ENCODE measurements at regions not wholly inside any gene's neighbourhood (a gene's known extent, or its start where the extent isn't known, plus 50 kb on each side); places are given as distances from the start of the nearest gene placed in this dataset.

GRCh38 chr10:78435484-78436221, 402.0 kb downstream of the RPS24 start:
- ATAC-seq (replicated peaks in 1 of 4) (no peak), DNase-seq (no peak)
- ChIA-PET POLR2A (no interaction called here), CTCF (no interaction called here)
- Histone ChIP-seq H3K4me3 (ENCODE audit: control insufficient read depth in 1 of 2, extremely low read depth in 1 of 2, low read length in 1 of 2) (no peak overlapping the region), H3K27me3 (replicated peaks in 1 of 2; ENCODE audit: control insufficient read depth in 2 of 2, extremely low read depth in 1 of 2, insufficient read depth in 2 of 2, low read length in 1 of 2) (peaks cover 0 to 33% of the 10 kb centered on the region in 2 experiments), H3K4me1 (ENCODE audit: control insufficient read depth in 1 of 2, extremely low read depth in 1 of 2, insufficient read depth in 2 of 2, low read length in 2 of 2) (no peaks in the 10 kb centered on the region), H3K27ac (ENCODE audit: low read length) (no peak overlapping the region), H3K9me3 (no peaks in the 10 kb centered on the region), H3K36me3 (ENCODE audit: control insufficient read depth in 2 of 2, extremely low read depth in 1 of 2, insufficient read depth in 1 of 2, low read length in 1 of 2) (no peaks in the 10 kb centered on the region)
- Mint-ChIP-seq H3K9me3 (no peaks in the 10 kb centered on the region), H3K4me1 (no peaks in the 10 kb centered on the region), H3K27ac (no peak overlapping the region), H3K27me3 (peaks cover 11 to 13% of the 10 kb centered on the region in 2 donors), H3K36me3 (no peaks in the 10 kb centered on the region), H3K4me3 (no peak overlapping the region)
- WGBS (ENCODE audit: insufficient coverage): 84% methylated on average over 6 of the region's 10 CpGs

DNA sequence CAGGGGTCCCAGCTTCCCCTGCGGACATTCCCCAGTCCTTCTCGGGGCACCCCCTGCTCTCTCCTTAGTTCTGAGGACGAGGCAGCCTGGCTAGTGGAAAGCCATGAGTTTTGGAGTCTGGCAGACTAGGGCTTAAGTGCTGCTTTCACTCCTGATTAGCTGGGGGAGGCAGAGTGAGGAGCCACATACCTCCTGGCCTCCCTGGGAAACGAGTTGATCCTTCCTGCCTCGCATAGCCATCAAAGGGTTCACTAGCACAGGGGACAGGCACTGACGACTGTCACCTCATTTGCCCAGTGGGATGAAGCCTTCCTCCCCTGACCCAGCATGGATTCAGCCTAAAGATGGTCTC, 402.5 kb downstream of the RPS24 start:
- Mint-ChIP-seq H3K36me3 (no peaks in the 10 kb centered on the region), H3K4me1 (no peaks in the 10 kb centered on the region), H3K9me3 (no peaks in the 10 kb centered on the region), H3K27ac (no peak overlapping the region), H3K4me3 (no peak overlapping the region), H3K27me3 (peaks cover 7 to 10% of the 10 kb centered on the region in 2 donors)
- Histone ChIP-seq H3K27ac (ENCODE audit: low read length) (no peak overlapping the region), H3K4me3 (ENCODE audit: control insufficient read depth in 1 of 2, extremely low read depth in 1 of 2, low read length in 1 of 2) (no peak overlapping the region), H3K36me3 (ENCODE audit: control insufficient read depth in 2 of 2, extremely low read depth in 1 of 2, insufficient read depth in 1 of 2, low read length in 1 of 2) (no peaks in the 10 kb centered on the region), H3K9me3 (no peaks in the 10 kb centered on the region), H3K4me1 (ENCODE audit: control insufficient read depth in 1 of 2, extremely low read depth in 1 of 2, insufficient read depth in 2 of 2, low read length in 2 of 2) (no peaks in the 10 kb centered on the region), H3K27me3 (replicated peaks in 1 of 2; ENCODE audit: control insufficient read depth in 2 of 2, extremely low read depth in 1 of 2, insufficient read depth in 2 of 2, low read length in 1 of 2) (peaks cover 0 to 33% of the 10 kb centered on the region in 2 experiments)
- CTCF ChIA-PET: no interaction called here
- ATAC-seq (replicated peaks in 1 of 4): no peak
- WGBS (ENCODE audit: insufficient coverage): 42% methylated on average over 4 of the region's 6 CpGs
- POLR2A ChIA-PET: no interaction called here
- no peak for DNase-seq

DNA sequence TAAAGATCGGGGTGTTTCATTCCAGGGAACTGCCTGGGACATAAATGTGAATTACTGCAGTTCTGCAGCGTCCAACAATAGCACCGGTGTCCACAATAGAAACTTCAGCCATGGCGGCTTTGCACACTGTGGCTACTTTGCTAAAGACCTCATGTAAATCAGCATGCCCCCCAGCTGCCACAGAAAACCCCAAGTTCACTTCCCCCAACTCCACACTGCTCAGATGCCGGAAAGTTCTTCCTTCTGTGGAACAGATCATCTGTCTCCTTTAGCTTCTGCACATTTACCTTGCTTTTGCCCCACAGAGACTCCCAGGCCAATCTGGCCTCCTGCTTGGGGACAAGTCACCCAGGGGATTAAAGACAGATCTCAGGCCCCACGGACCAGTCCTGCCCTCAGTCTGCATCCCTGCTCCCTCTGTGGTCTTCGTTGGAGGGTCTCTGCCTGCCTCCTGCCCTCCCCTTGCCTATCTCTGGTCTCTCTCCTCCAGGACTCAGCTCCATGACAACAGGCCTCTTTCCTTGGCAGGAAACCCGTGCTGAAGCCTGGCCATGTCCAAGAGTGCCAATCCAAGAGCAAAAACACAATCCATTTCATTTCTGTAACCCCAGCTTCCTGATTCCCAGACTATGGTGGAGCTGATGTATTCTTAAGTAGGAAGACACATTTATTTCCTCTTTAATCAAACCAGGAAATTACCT, 403.2 kb downstream of the RPS24 start:
- peaks cover 7 to 10% of the 10 kb centered on the region in 2 donors for H3K27me3 Mint-ChIP-seq

GRCh38 chr10:78437407-78437768, 403.7 kb downstream of the RPS24 start:
- no peak overlapping the region for H3K27ac ChIP-seq (ENCODE audit: low read length)
- no peak for ATAC-seq (replicated peaks in 1 of 4)
- no peak for DNase-seq
- H3K4me1 ChIP-seq (ENCODE audit: control insufficient read depth in 1 of 2, extremely low read depth in 1 of 2, insufficient read depth in 2 of 2, low read length in 2 of 2): no peaks in the 10 kb centered on the region
- H3K9me3 Mint-ChIP-seq: no peaks in the 10 kb centered on the region
- no peak overlapping the region for H3K27ac Mint-ChIP-seq
- H3K4me3 ChIP-seq (ENCODE audit: control insufficient read depth in 1 of 2, extremely low read depth in 1 of 2, low read length in 1 of 2): no peak overlapping the region
- WGBS (ENCODE audit: insufficient coverage): 57% methylated on average over 1 of the region's 5 CpGs
- H3K27me3 ChIP-seq (replicated peaks in 1 of 2; ENCODE audit: control insufficient read depth in 2 of 2, extremely low read depth in 1 of 2, insufficient read depth in 2 of 2, low read length in 1 of 2): peaks cover 0 to 33% of the 10 kb centered on the region in 2 experiments
- no peaks in the 10 kb centered on the region for H3K36me3 ChIP-seq (ENCODE audit: control insufficient read depth in 2 of 2, extremely low read depth in 1 of 2, insufficient read depth in 1 of 2, low read length in 1 of 2)
- CTCF ChIA-PET: no interaction called here
- H3K27me3 Mint-ChIP-seq: peaks cover 2 to 10% of the 10 kb centered on the region in 2 donors
- H3K36me3 Mint-ChIP-seq: no peaks in the 10 kb centered on the region
- H3K4me3 Mint-ChIP-seq: no peak overlapping the region
- POLR2A ChIA-PET: no interaction called here
- no peaks in the 10 kb centered on the region for H3K9me3 ChIP-seq
- no peaks in the 10 kb centered on the region for H3K4me1 Mint-ChIP-seq

More for the DNA sequence above, 403.2 kb downstream of the RPS24 start:
- Histone ChIP-seq H3K9me3 (no peaks in the 10 kb centered on the region), H3K27ac (ENCODE audit: low read length) (no peak overlapping the region), H3K27me3 (replicated peaks in 1 of 2; ENCODE audit: control insufficient read depth in 2 of 2, extremely low read depth in 1 of 2, insufficient read depth in 2 of 2, low read length in 1 of 2) (peaks cover 0 to 33% of the 10 kb centered on the region in 2 experiments), H3K4me1 (ENCODE audit: control insufficient read depth in 1 of 2, extremely low read depth in 1 of 2, insufficient read depth in 2 of 2, low read length in 2 of 2) (no peaks in the 10 kb centered on the region), H3K36me3 (ENCODE audit: control insufficient read depth in 2 of 2, extremely low read depth in 1 of 2, insufficient read depth in 1 of 2, low read length in 1 of 2) (no peaks in the 10 kb centered on the region), H3K4me3 (ENCODE audit: control insufficient read depth in 1 of 2, extremely low read depth in 1 of 2, low read length in 1 of 2) (no peak overlapping the region)
- Mint-ChIP-seq H3K36me3 (no peaks in the 10 kb centered on the region), H3K27ac (no peak overlapping the region), H3K9me3 (no peaks in the 10 kb centered on the region), H3K4me1 (no peaks in the 10 kb centered on the region), H3K4me3 (no peak overlapping the region)
- 64% methylated on average over 7 of the region's 8 CpGs for WGBS (ENCODE audit: insufficient coverage)
- no peak for ATAC-seq (replicated peaks in 1 of 4)
- ChIA-PET CTCF (no interaction called here), POLR2A (no interaction called here)
- no peak for DNase-seq

DNA sequence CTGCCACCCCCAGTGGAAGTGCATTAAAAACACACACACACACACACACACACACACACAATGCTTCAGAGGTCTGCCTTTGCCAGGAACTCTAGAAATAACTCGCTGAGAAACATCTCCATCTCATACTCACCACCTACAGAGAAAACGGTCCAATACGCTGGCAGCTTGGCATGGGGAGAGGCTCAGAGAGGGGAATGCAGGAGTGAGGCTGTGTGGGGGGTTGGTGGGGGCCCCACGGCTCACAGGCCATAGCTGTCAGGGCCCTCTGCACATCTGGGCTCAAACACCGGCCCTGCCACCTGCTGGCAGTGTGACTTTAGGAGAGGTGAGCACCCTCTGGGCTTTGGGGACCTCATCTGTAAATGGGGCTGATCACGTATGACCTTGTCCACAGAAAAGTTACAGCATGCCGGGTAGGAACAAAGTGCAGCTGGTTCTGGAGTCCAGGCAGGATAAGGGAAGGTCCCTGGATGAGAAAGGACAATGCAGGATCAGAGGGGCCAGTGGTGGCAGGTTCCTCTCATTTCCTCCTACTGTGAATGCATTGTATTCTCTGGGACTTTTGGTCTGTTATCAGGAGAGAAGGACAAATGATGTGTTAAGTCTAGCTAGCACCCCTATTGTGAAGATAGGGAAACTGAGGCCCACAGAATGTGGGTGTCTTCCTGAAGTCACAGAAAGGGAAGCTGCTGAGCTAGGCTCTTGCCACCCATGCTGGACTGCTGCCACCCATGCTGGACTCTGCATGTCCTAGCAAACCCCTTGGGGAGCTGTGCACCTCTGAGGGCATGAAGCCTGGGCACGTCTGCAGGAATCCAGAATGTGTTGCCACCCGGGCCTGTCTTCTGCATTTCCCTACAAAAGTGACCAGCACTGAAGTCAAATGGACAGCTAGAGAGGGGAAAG, 404.6 kb downstream of the RPS24 start:
- Mint-ChIP-seq H3K4me3 (no peak overlapping the region), H3K27me3 (peaks cover 2 to 10% of the 10 kb centered on the region in 2 donors), H3K27ac (no peak overlapping the region), H3K4me1 (no peaks in the 10 kb centered on the region), H3K9me3 (no peaks in the 10 kb centered on the region), H3K36me3 (no peaks in the 10 kb centered on the region)
- Histone ChIP-seq H3K36me3 (ENCODE audit: control insufficient read depth in 2 of 2, extremely low read depth in 1 of 2, insufficient read depth in 1 of 2, low read length in 1 of 2) (no peaks in the 10 kb centered on the region), H3K27ac (ENCODE audit: low read length) (no peak overlapping the region), H3K4me1 (ENCODE audit: control insufficient read depth in 1 of 2, extremely low read depth in 1 of 2, insufficient read depth in 2 of 2, low read length in 2 of 2) (no peaks in the 10 kb centered on the region), H3K9me3 (no peaks in the 10 kb centered on the region), H3K4me3 (ENCODE audit: control insufficient read depth in 1 of 2, extremely low read depth in 1 of 2, low read length in 1 of 2) (no peak overlapping the region), H3K27me3 (replicated peaks in 1 of 2; ENCODE audit: control insufficient read depth in 2 of 2, extremely low read depth in 1 of 2, insufficient read depth in 2 of 2, low read length in 1 of 2) (peaks cover 0 to 27% of the 10 kb centered on the region in 2 experiments)
- peak in 10 of 35 experiments; percentile 2 to 26 (median 6) for DNase-seq
- WGBS (ENCODE audit: insufficient coverage): 55% methylated on average over 6 of the region's 9 CpGs
- ChIA-PET POLR2A (interaction anchor here in 1 of 2 donors (0.6 kb wide), 1 partner anchor 932 kb away, joined by 3 read pairs; no protein-coding TSS in a partner anchor), CTCF (interaction anchor here in 1 of 2 donors (1.2 kb wide), 1 partner anchor 391 kb away, joined by 3 read pairs; no protein-coding TSS in a partner anchor)
- ATAC-seq (replicated peaks in 1 of 4): peak in 2 of 4 experiments; percentile 36 to 39

All from T-cell (primary cell).